HCT116 (cell line): ENCODE measurements at regions not wholly inside any gene's neighbourhood (a gene's known extent, or its start where the extent isn't known, plus 50 kb on each side); places are given as distances from the start of the nearest gene placed in this dataset.

Experiments used
- CEBPB ChIP-seq: IDR thresholded peaks from 2 replicates; pipeline ENCODE4 v1.6.1; 2012; ENCODE audit warnings: low read depth
- EZH2 ChIP-seq: fragments of 200-600 bp; sonication (generic); IDR thresholded peaks from 2 replicates; pipeline ENCODE4 v1.6.1; 2017; ENCODE audit warnings: antibody characterized with exemption, mixed run types
- EZH2phosphoT487 ChIP-seq: fragments of 200-600 bp; IDR thresholded peaks from 2 replicates; pipeline ENCODE4 v1.6.1; 2018; ENCODE audit warnings: antibody characterized with exemption, borderline replicate concordance
- JUND ChIP-seq: IDR thresholded peaks from 2 replicates; pipeline ENCODE4 v1.6.1; 2012
- POLR2A ChIP-seq: IDR thresholded peaks from 2 replicates; pipeline ENCODE4 v1.7.0; 2011; ENCODE audit warnings: borderline replicate concordance; ENCODE audit not compliant: insufficient read depth, insufficient read length; ENCODE audit errors: extremely low read depth
- RAD21 ChIP-seq: IDR thresholded peaks from 2 replicates; pipeline ENCODE4 v1.6.1; 2012; ENCODE audit warnings: low read depth, mild to moderate bottlenecking
- SIN3A ChIP-seq: IDR thresholded peaks from 2 replicates; pipeline ENCODE4 v1.6.1; 2012; ENCODE audit warnings: low read depth
- SP1 ChIP-seq: IDR thresholded peaks from 2 replicates; pipeline ENCODE4 v1.6.1; 2012; ENCODE audit warnings: low read depth
- TCF7L2 ChIP-seq: IDR thresholded peaks from 2 replicates; pipeline ENCODE4 v1.7.0; 2011; ENCODE audit warnings: borderline replicate concordance, inconsistent platforms; ENCODE audit not compliant: insufficient read depth, insufficient read length; ENCODE audit errors: extremely low read depth
- YY1 ChIP-seq: IDR thresholded peaks from 2 replicates; pipeline ENCODE4 v1.6.1; 2011; ENCODE audit warnings: low read length, low read depth, moderate library complexity, mild to moderate bottlenecking; ENCODE audit not compliant: insufficient replicate concordance; ENCODE audit errors: extremely low read depth
- ZFX ChIP-seq: fragments of 450-650 bp; IDR thresholded peaks from 2 replicates; pipeline ENCODE4 v1.6.1; 2017
- ZNF274 ChIP-seq: fragments of 200-500 bp; sonication (Bioruptor generic); IDR thresholded peaks from 2 replicates; pipeline ENCODE4 v1.6.1; 2014; ENCODE audit warnings: mild to moderate bottlenecking, low read depth, low read length, inconsistent platforms
- TF ChIP-seq, protein P1 (sequence below), 3 experiments: fragments of 200-600 bp in 1 of 3; sonication (generic) in 1 of 3; IDR thresholded peaks in 2 of 3; conservative IDR thresholded peaks in 1 of 3; 2 replicates each; pipeline ENCODE4 v1.5.1; 2012 to 2017; ENCODE audit warnings: low read depth in 2 of 3, low read length in 2 of 3, antibody characterized with exemption in 1 of 3, borderline replicate concordance in 1 of 3, control low read depth in 1 of 3, mild to moderate bottlenecking in 1 of 3, mixed read lengths in 1 of 3, mixed run types in 1 of 3, moderate library complexity in 1 of 3; ENCODE audit not compliant: insufficient read depth in 1 of 3
- TF ChIP-seq, protein P2 (sequence below): IDR thresholded peaks from 2 replicates; pipeline ENCODE4 v1.6.1; 2012

DNA sequence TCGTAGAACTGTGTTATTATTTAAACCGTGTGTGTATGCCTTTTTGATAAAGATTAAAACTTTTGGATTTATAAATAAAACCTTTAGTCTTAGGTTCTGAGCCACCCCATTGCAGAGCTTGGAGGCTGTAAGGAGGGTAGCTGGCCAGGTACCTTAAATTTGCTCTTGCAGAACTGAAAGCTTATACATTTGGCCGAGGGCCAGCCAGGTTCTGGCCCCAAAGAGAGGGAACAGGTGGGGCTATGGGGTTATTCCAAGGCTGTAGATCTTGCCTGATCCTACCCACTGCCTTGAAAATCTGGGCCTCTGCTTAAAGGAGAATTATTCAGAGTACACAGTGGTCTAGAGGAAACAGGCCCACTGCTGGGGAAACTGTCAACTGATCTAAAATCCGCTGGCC is 59.6 kb downstream of the CAMK2N1 start:
- TF ChIP-seq, protein P1, sequence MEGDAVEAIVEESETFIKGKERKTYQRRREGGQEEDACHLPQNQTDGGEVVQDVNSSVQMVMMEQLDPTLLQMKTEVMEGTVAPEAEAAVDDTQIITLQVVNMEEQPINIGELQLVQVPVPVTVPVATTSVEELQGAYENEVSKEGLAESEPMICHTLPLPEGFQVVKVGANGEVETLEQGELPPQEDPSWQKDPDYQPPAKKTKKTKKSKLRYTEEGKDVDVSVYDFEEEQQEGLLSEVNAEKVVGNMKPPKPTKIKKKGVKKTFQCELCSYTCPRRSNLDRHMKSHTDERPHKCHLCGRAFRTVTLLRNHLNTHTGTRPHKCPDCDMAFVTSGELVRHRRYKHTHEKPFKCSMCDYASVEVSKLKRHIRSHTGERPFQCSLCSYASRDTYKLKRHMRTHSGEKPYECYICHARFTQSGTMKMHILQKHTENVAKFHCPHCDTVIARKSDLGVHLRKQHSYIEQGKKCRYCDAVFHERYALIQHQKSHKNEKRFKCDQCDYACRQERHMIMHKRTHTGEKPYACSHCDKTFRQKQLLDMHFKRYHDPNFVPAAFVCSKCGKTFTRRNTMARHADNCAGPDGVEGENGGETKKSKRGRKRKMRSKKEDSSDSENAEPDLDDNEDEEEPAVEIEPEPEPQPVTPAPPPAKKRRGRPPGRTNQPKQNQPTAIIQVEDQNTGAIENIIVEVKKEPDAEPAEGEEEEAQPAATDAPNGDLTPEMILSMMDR (IDR thresholded peaks at IDR 0.05 in 2 of 3, conservative IDR thresholded peaks at IDR 0.05 in 1 of 3; ENCODE audit: borderline replicate concordance in 1 of 3, insufficient read depth in 1 of 3, low read depth in 2 of 3, low read length in 2 of 3), result no peak
- TF ChIP-seq ZFX (no peak), RAD21 (no peak), SIN3A (no peak), JUND (no peak), SP1 (no peak), EZH2 (no peak), EZH2phosphoT487 (no peak), ZNF274 (no peak), POLR2A (no peak), TCF7L2 (no peak), YY1 (no peak), CEBPB (no peak)
- TF ChIP-seq, protein P2, sequence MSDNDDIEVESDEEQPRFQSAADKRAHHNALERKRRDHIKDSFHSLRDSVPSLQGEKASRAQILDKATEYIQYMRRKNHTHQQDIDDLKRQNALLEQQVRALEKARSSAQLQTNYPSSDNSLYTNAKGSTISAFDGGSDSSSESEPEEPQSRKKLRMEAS, result no peak
